RPMI7951 (cell line): ENCODE measurements at regions not wholly inside any gene's neighbourhood (a gene's known extent, or its start where the extent isn't known, plus 50 kb on each side); places are given as distances from the start of the nearest gene placed in this dataset.

ENCODE experiments used
- DNase-seq: peaks from one replicate; pipeline ENCODE4 v3.0.0-alpha.2; 2012; ENCODE audit warnings: low read depth

DNA sequence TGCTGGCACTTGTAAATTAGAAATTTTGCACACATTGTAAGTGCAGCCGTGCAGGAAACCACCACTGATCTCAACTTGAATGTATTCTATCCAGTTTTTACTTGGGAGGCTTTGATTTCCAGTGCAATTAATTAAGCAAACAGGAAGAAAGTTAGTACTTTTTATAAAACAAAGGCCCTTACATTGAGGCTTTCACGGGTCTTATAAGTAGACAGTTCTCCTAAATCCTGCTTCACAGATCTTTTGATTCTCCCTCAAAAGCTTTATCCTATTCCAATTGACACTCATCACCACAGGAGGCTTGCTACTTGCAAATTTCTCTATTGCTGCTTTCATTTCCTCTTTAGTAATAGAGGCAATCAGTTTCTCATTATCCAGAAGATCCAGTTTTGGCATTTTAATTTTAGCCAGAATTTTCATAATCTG, 90.1 kb downstream of the ERCC5 start:
- no peak for DNase-seq

DNA sequence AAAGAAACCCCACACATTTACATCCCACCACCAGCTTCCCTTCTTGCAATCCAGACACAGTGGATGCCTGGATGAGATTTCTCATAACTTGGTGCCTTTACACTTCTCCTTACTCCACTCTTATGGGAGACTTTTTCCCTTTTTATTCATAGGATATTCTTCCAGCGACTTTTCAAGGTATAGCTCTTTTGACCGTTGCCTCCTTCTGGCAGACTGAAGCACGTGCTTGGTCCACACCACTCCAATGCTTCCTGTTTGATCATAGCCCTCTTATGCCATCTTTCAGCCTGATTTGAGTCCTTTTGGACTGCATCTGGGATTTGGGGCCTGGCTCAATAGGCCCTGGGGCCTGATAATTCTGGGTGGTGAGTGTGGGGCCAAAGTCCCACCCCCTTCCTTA, 87.7 kb downstream of the ERCC5 start:
- no peak for DNase-seq

DNA sequence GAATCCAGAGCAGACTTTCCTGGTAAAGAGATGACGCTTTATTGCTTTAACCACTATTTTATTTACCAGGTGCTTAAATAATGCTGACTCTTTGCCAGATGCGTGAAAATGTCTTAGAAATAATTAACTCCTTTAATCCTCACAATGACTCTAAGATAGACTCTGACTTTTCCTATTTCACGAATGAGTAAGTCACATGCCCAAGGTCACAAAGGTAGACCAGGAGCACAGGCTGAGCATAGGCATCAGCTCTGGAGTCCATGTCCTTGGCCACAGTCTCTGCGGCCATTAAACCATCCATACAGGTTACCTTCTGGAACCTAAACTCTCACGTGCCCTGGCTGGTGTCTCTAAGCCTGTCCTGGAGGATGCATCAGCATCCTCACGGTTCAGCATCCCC, 87.3 kb downstream of the ERCC5 start:
- no peak for DNase-seq

DNA sequence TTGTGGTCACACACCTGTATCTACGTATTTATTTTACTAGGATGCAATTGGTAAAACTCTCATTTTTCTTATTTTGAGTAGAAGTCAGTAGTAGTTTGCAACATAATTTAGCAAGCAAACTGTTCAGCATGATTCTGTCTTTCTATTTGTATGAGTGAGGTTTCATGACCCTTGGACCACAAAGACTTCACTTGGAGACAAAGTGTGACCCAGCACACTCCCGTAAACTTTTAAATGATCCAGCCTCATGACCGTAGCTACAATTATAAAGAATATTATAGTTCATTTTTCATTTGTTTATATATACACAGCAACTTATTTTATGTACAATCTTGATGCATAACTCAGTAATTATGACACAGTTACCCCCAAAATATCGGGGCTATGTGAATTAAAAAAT, 86.5 kb downstream of the ERCC5 start:
- DNase-seq: no peak

DNA sequence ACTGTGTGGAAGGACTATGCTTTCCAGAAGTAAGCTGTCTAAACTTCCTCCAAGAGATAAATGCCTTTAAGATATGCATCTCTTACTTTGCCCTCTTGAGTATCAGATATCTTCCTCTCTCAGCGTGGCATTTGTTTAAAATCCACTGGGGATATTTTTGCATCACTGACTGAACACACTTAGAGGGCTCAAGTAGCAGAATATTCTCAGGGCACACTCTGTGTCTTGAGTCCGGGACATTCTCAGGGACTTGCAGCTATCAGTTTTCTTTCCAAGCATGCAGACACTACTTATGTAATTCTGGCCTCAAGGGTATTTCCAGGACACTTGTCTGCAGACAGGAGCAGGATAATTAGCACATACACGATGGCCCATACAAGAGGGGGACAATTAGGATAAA, 84.7 kb downstream of the ERCC5 start:
- DNase-seq: no peak

DNA sequence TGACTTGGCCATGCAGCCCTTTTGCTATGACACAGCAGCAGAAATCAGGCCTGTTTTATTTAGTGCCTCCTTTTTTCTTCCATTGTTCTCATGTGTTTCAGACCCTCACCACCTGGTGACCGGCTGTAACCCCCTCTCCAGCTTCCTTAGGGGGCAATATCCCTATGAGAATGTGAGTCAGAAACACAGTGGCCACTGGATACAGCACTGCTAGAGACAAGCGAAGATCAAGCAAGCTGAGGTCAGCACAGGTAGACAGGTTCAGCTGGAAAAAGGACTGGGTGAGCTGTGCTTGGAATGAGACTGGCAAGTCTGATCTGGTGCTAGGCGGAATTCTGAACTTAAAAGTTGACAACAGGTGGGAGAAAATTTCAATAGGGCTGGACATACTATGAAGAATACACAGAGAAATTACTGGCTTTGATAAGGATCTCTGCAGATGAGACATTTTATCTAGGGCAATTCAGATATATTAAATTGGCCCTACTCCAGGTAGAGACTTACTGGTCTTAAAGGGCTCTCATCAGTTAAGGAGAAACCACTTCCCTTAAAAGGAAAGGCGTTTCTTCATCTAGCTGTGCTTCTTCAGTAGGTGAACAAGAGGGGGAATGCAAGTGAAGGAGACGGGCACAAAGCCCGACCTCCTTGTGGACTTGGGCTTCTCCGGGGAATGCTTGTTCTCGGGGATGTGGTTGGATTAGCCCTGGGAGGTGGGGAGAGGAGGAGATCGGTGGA, 83.3 kb downstream of the ERCC5 start:
- no peak for DNase-seq
